ENCODE measurements at regions not wholly inside any gene's neighbourhood (a gene's known extent, or its start where the extent isn't known, plus 50 kb on each side); places are given as distances from the start of the nearest gene placed in this dataset.

DNA sequence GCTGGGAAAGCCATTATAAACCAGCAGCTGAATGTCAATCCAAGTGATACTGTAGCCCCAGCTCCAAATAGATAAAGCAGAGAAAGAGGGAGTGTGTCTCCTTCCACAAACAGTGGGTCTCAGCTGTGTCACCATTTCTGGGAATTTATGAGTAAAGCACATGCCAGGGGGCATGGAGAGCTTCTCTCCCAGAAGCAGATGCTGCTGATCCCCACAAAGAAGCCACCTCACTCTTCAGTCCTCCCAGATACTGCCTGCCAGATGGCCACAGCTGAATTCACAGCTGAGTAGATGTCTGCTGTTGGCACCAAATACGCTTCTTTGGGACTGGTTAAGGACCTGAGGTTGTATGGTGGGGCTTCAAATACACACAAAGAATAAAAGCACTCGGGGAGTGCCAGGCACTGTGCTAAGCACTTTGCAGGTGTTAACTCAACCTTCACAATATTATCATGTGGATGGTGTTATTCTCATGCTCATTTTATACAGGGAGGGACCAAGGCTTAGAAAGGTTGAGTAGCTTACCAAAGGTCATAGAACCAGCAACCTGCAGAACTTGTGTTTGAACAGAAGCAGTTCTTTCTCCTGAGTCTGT lies 298.3 kb downstream of the CDH11 start:
- DNase-seq, result no peak

DNA sequence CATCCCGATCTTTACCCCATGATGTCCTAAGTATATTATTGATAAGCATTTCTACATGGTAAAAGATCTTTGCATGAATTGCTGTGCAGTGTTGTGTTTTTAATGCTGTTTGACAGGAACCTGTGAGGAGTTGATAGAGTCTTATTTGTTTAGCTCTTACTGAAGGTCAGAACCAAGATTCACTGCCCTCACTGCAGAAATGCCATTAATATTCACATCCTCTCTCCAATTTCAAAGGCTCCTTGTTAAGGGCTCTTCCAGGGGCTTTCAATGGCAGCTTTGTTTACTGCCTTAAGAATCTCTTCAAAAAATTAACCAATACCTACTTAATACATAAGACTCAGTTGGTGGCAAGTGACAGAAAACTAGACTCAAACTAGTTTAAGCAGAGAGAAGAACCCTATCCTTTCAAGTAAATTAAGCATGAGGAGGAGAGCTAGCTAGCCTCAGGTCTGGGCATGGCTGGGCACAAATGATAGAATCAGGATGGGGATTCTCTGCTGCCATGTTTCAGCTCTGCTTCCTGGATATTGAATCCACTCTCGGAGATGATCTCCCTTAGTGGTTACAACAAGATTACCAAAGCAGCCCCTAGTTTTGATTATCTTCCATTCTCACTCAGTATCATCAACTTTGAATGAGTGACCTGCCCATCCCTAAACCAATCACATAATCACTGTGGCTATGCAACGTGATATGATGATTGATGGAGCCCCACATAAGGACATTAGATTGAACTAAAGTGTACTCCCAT lies 311.8 kb downstream of the CDH11 start:
- DNase-seq, result no peak

DNA sequence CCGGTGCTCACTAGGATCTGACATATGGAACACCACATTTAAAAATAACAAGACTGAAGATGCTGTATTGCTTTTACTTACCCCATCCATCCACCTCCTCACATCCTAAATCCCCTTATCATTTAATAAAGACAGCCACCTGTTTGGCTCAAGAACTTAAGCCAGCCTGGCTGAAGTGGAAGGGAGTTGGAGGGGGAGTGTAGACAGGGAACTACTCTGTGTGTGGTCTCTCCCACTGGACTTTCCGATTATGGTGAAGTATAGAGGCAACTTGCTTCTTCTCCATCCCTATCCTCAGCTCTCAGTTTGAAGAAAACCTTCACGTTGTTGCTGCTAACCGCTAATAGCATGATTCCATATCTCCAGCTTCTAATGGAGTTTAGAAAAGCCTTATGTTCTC lies 313.4 kb downstream of the CDH11 start:
- no peak for DNase-seq

DNA sequence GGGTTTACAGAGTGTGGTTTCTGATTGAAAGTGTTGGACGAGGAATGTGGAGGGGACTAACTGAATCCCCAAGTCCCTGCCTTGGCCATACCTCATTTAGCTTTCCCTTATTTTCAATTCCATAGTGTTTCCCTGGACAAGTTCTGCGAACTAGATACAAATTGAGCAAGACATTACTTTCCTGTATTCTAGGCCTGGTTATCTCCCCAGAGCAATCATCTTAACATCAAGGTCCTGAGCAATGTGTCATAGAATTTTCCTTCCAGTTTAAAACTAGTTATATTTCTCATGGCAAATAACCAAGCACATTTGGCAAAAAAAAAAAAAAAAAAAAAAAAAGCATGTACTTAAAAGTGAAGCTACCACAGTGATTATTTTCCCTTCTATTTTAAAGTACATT lies 330.1 kb downstream of the CDH11 start:
- DNase-seq, result no peak

DNA sequence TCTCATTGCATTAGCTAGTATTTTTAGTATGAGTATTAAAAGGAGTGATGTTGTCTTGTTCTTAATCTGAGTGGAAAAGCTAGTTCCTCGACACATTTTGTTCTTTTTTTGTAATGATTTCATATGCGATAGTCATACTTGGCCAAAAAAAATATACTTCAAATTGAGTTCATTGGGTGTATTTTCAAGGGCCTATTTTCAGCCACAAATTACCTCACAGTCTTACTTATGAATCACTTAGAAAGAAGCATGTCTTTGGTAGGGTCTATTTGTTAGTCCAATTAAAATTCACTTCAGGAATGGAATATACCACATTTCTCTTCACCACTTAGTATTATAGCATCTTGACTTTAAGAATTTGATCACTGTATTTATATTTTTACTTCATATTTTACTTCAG lies 337.2 kb downstream of the CDH11 start:
- DNase-seq, result no peak

DNA sequence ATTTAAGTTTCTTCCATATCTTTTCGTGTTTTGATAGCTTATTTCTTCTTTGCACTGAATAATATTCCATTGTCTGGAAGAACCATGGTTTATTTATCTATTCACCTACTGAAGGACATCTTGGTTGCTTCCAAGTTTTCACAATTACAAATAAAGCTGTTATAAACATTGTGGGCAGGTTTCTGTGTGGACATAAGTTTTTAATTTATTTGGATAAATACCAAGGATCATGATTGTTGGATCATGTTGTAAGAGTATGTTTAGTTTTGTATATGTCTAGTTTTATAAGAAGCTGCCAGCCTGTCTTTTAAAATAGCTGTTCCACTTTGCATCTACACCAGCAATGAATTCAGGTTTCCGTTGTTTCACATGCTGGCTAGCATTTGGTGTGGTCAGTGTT lies 339.4 kb downstream of the CDH11 start:
- no peak for DNase-seq

DNA sequence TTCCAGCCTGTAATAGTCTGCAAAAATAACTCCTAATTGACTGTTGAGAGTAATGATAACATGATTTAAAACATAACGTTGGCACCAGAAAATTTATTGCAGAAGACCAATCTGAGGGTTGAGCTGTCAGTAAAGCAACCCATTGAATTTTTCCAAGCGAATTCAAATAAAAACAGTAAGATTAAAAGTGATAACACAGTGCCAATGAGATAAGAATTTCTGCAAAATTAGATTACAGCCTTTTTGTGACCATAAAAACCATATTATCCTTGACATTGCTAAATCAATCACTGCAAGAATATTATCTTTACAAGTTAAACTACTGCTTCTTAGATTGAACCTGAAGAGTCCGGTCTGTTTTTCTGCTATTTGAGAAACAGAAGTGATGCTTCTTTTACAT lies 341.4 kb downstream of the CDH11 start:
- DNase-seq, result no peak

DNA sequence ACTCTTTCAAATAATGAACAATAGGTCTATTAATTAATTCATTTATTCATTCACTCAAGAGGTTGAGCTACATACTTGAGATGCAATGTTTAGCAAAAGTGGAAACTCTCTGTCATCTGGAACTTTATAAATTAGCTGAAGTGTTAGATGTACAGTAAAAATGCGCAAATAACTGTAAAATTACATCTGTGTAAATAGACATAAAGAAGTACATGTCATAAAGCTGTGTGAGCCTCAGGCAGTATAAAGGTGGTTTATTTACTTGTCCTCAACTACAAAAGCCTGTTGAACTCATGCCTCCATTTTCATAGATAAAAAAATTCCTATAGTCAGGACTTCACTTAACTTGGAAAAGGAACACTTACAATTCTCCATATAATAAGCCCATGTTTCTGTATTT lies 343.1 kb downstream of the CDH11 start:
- no peak for DNase-seq

DNA sequence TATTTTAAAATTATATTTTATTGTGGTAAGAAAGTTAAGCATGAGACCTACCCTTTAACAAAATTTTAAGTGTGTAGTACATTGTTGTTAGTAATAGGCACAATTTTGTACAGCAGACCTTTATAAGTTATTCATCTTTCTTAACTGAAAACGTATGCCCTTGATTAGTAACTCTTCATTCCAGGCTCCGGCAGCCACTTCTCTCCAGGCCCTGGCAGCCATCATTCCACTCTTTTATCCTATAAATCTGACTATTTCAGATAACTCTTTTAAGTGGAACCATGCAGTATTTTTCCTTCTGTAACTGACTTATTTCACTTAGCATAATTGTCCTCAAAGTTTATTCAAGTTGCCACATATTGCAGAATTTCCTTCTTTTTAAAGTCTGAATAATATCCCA lies 348.2 kb downstream of the CDH11 start:
- DNase-seq, result no peak

DNA sequence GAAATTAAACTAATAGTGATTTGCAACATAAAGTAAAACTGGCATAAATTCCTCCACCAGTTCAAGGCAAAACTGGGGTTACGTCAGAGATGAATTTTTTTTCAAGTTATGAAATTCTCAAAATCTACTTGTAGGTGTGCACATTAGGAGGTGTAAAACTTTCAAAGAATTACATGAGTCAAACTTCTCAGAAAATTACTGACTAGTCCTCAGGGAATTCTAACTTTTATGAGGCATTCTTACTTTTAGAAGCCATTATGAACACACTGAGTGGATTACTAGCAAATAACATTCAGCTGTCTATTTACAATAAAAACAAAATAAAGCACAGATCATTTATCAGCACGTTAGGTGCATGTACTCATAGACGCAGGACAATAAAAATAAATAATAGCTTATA lies 348.7 kb downstream of the CDH11 start:
- DNase-seq, result no peak

DNA sequence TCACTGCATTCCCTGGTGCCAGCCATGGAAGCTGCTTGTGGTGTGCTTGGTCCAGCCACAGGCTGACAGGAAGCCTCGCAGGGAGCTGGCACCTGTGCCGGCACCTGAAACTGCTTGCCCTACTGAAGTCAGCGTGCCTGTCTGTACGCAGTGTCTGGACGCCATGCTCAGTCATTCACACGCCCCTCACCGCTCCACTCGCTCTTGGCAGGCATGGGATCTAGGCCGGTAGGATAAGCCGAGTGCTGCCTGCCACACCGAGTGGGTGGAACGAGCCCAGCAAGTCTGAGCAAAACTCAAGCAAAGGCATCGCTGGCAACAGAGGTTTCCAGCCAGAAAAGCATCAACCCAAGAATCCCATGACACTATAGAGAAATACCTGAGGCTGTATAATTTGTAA lies 350.6 kb downstream of the CDH11 start:
- DNase-seq, result no peak

DNA sequence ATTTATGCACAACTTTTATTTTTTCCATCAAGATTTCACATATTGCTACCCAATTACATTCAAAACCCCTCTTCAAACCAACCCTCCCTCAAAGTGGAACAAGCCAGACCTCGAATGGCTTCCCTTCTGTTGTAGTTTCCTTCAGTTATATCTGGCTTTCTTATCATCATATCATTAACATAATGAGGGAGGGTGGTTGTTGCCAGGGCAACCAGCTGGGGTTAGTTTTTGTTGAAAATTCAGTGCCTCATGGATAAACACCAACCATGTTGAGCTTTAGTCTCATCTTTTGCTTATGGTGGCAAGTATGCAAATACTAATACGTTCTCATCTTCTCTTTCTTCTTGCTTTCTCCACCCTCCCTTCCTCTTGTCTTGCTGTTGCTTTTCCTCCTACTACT lies 359.7 kb downstream of the CDH11 start:
- DNase-seq, result no peak

DNA sequence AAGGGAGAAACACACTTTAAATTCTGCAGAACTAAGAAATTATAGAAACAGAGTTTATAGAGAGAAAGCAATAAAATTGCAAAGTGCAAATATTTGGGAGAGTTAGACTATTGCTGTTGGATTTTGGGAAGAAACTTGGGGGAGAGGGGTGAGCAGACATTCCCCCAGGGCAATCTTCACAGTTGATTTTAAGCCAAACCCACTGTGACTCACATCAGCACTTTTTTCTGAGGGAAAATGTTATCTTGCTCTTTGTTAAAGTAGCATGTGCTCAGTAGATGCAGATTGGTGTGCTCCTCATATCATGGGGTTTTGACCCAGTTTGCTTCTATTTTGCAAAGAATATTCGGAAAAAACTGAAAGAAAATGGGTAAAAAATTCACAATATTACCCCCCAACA lies 367.6 kb downstream of the CDH11 start:
- no peak for DNase-seq

DNA sequence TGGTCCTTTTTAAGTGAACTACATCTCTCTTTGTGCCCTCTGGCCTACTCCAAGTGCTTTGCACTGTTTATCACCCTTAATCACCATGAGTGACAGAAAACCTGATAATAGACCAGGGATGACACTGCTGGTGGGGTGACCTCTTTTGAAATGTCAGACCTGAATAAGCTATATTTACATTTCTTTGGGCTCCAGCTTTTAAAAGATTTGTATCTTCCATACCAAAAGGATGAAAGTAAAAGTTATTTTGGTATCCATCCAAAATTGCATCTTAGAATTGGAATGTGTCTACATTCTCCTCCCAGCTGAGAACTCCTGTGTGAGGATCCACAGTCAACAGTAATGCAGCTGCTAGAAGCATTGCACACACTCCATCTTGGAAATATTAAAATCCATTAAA lies 370.0 kb downstream of the CDH11 start:
- no peak for DNase-seq

DNA sequence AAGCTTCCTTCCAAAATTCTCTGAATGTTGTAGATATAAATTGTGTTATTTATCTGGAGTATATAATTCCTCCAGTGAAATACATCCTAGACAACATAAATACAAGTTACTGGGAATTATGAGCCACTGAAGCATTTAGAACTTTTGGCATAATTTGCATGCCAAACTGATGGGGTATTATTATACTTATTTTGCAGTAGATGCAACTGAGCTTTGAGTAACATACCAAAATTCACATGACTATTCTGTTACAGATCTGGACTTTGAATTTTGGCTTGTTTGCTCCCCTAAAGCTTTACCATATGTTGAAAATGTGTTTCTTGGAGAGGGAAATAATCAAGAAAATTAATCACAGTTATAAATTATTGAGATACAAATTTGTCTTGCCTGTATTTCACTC lies 372.5 kb downstream of the CDH11 start:
- DNase-seq, result no peak

DNA sequence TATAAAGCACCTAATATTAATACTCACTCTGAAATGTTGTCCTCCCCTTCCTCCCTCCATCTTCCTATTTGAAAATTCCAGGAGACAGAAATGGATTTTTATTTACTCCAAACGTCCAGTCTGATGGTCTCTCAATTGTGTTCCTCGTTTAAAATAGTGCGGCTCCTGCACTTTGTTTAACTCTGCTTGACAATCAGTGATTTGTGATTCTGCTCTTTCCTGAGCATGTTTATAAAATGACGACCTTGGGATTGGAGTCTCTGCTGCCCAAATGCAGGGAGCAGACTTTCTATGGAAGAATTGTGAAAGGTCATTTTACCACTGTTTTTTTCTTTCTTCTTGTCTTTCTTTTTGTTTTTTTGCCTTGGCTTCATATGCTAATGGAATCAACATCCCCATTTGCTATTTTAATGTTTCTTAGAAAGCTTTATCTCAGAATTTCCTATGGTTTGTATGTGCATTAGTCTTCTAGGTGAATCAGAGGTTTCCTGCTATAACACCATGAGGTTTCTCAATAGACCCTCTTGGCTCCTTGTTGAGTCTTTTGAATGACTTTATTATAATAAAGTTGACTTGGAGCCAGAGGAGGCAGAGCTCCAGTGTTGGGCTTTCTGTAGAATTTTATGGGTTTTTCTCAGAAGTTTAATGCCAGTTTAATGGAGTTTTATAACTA lies 376.5 kb downstream of the CDH11 start:
- DNase-seq, result no peak

DNA sequence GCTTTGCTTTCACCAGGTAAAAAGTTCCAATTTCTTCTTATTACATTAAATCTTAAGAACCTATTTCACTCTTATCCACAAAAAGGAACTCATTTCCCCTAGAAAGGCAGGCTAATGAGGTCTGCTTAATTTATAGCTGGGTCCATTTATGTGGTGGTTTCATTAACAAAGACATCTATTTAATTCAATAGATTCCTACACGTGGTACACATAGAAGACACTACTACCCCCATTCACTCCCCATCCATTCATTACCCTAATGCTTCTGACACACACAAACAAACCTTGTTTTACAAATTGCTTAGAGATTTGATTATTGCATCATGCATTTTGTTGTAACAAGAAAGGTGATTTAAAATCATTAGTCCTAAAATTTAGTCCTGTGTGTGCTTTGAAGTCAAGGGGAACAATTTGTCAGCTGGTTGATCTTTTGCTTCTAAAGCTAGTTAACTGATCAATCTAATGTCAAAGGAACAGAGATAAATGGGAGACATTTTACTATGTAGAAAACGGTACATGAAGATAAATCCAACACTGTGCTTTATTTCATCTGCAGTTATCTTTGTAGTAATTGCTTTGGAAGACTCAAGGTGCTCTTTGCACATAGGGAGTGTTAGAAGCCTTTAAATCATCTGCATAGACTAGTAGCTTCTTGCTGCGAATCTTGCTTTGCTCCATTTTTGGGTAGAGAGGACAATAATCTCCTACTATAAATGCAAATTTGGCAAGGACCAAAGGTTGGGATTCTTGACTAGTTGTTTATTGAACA lies 379.2 kb downstream of the CDH11 start:
- no peak for DNase-seq

DNA sequence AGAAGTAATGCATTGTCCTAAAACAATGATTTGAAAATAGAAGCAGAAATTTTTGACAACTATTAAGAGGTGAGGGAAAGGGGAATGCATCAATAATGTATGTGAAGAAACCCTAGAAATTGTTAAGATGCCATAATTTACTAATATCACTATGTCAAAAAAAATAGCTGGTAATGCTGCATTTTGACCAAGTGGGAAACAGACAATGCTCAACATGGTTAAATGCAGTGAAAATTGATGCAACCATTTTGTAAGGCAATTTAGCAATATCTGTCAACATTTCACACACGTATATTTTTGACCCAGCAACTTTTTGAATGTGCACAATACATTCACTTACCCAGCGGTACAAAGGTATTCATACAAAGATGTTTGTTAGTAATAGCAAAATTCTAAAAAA lies 381.6 kb downstream of the CDH11 start:
- no peak for DNase-seq

DNA sequence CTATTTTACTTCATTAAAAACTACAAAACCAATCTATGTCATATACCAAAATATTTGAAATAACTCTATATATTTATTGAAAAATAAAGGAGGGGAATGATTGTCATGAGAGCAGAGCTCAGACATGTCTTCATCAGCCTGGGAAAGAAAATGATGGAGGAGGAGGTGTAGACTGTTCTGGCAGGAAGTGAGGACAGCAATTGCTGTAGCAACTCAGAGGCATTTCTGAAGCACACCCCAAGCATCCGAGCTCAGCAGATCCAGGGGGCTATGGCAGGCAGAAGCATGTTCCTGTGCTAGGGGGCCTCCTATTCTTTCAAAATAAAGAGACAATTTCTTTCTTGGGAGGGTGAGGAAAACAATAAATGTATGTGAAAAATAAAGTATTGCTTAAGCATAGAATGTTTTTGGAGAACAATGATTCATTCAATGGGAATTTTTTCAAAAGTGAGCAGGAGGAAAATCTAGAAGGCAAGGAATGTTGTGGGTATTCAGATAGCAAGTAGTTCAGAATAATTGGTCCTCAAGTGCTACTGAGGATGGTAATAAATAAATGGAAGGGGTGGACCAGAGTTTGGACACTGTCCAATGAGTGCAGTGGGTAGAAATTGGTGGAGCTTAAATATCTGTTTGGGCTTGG lies 383.4 kb downstream of the CDH11 start:
- no peak for DNase-seq

DNA sequence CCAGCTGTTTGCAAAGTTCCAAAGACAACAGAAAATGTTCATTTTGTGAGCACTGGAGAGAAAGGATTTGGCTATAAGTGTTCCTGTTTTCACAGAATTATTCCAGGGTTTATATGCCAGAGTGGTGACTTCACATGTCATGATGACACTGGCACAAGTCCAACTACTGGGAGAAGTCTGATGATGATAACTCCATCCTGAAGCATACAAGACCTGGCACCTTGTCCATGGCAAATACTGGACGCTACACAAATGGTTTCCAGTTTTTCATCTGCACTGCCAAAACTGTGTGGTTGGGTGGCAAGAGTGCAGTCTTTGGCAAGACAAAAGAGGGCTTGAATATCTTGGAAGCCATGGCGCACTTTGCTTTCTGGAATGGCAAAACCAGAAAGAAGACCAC lies 385.0 kb downstream of the CDH11 start:
- no peak for DNase-seq

DNA sequence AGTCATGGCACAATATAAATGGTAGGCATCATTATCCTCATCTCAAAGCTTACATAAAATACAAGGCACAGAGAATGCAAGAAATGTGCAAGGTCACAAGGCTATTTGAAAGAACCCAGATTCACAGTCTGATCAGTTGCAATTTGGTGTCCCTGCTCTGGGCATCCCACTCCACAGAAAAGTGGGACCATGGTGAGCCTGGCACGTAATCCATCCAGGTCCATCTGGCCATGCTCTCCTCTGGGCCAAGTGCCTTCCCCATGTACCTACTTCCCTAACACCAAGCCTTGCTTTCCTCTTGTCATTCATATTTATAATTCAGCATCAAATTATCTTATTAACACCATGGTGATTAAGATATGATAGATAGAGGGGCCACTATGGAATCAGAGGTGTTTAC lies 390.0 kb downstream of the CDH11 start:
- DNase-seq, result no peak

DNA sequence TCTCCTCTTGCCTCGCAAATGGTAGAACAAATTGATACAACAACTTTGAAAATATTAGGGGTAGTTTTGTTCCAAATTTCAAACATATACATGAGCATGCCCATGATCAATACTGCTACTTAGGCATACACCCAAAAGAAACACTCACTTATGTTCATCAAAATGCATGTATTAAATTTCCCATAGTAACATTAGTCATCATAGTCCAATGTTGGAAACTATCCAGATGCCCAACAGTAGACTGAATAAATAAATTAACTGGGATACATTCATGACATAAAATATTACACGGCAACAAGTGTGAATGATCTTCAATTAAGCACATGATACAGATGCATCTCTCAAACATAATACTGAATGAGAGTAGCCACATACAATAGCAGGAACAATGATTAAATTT lies 391.6 kb downstream of the CDH11 start:
- DNase-seq, result no peak

DNA sequence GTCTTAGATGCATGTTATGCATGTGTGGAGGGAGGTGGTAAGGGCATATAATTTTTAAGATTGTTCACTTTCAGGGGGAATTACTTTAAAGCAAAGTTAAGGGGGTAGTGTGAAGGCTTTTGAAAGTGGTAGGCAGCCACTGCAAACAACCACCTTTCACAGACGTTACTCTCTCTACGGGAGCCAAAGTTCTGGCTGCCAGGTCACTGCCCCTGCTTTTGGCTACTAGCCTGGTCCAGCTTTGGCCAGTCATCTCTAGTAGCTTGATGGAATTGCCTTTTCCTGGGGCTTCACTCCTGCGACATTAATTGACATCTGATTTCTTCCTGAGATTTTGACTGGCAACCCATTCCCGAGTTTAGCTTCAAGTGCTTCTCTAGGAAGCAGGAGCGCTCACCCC lies 397.5 kb downstream of the CDH11 start:
- no peak for DNase-seq
